ENCODE measurements at regions not wholly inside any gene's neighbourhood (a gene's known extent, or its start where the extent isn't known, plus 50 kb on each side); places are given as distances from the start of the nearest gene placed in this dataset.

DNA sequence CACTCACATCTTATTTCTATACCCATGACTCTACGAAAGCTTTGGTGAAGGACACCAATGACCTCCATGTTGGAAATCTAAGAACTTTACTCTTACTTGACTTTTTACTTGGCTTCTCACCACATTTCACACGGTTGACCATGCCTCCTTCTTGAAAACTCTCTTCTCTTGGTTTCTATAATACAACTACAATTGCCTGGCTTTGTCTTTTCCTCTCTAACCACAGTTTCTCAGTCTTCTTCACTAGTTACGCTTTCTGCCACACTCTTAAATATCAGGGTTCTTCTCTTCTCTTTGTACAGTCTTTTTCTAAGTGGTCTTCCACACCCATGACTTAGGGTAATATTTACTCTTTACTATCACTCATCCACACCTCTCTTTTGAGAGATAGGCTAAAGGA lies 2079.8 kb upstream of the WWC1 start:
- Histone ChIP-seq H4K20me1 (ENCODE audit: control insufficient read depth, insufficient read depth, low read length, poor library complexity, severe bottlenecking) (no peaks in the 10 kb centered on the region), H3K27ac (ENCODE audit: low read length in 2 of 2) (no peak overlapping the region), H3K9ac (ENCODE audit: low read length) (no peak overlapping the region), H3K9me3 (ENCODE audit: control extremely low read depth in 1 of 3, control insufficient read depth in 2 of 3, insufficient read depth in 1 of 3, low read length in 2 of 3) (peaks cover 0 to 6% (median 0%) of the 10 kb centered on the region in 3 donors), H2AFZ (ENCODE audit: insufficient read depth, low read depth, low read length, poor library complexity, severe bottlenecking) (no peak overlapping the region), H3K36me3 (replicated peaks in 1 of 2; ENCODE audit: control extremely low read depth in 1 of 2, control insufficient read depth in 1 of 2, extremely low read depth in 1 of 2, insufficient read depth in 2 of 2, low read length in 1 of 2) (no peaks in the 10 kb centered on the region), H3K27me3 (replicated peaks in 1 of 4; ENCODE audit: control extremely low read depth in 1 of 4, control insufficient read depth in 3 of 4, insufficient read depth in 4 of 4, low read length in 3 of 4) (no peaks in the 10 kb centered on the region), H3K4me1 (ENCODE audit: control insufficient read depth in 2 of 2, insufficient read depth in 2 of 2, low read length in 2 of 2) (no peaks in the 10 kb centered on the region), H3K4me2 (replicated peaks; ENCODE audit: low read depth, low read length, poor library complexity, severe bottlenecking) (no peak overlapping the region), H3K79me2 (ENCODE audit: control insufficient read depth, insufficient read depth, low read length) (no peaks in the 10 kb centered on the region), H3K4me3 (ENCODE audit: control extremely low read depth in 1 of 5, extremely low read depth in 1 of 5, insufficient read depth in 1 of 5, low read depth in 2 of 5, low read length in 4 of 5) (no peak overlapping the region)
- no peak for DNase-seq
- Mint-ChIP-seq H3K27me3 (no peaks in the 10 kb centered on the region), H3K27ac (no peak overlapping the region), H3K9me3 (ENCODE audit: insufficient read depth) (peaks cover 2% of the 10 kb centered on the region), H3K4me1 (no peaks in the 10 kb centered on the region), H3K4me3 (no peak overlapping the region)
- POLR2A ChIA-PET: no interaction called here
- intact Hi-C loops (cut with micrococcal nuclease): no loop called here
- CTCF ChIA-PET: no interaction called here
- TF ChIP-seq, protein P1, sequence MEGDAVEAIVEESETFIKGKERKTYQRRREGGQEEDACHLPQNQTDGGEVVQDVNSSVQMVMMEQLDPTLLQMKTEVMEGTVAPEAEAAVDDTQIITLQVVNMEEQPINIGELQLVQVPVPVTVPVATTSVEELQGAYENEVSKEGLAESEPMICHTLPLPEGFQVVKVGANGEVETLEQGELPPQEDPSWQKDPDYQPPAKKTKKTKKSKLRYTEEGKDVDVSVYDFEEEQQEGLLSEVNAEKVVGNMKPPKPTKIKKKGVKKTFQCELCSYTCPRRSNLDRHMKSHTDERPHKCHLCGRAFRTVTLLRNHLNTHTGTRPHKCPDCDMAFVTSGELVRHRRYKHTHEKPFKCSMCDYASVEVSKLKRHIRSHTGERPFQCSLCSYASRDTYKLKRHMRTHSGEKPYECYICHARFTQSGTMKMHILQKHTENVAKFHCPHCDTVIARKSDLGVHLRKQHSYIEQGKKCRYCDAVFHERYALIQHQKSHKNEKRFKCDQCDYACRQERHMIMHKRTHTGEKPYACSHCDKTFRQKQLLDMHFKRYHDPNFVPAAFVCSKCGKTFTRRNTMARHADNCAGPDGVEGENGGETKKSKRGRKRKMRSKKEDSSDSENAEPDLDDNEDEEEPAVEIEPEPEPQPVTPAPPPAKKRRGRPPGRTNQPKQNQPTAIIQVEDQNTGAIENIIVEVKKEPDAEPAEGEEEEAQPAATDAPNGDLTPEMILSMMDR (IDR thresholded peaks at IDR 0.05): no peak
- no peak for TF ChIP-seq EZH2 (IDR thresholded peaks at IDR 0.05; ENCODE audit: borderline replicate concordance, insufficient read depth, low read depth, low read length, poor library complexity, severe bottlenecking)
- WGBS (ENCODE audit: insufficient coverage): 82% methylated on average over 2 of the region's 3 CpGs
- no peak for ATAC-seq (ENCODE audit: low read depth)

DNA sequence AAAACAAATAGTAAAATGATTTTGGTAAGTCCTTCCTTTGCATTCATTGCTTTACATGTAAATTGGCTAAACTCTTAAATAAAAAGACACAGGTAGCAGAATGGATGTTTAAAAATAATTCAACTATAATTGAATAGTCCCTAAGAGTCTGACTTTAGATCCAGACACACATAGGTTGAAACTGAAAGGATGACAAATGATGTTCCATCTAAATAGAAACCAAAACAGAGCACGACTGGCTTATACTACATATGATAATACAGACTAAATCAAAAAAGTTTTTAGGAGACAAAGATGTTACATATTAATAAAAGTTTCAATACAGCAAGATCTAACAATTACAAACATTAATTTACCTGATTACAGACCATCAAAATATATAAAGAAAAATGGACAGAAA lies 2055.1 kb upstream of the WWC1 start:
- Mint-ChIP-seq H3K4me1 (no peaks in the 10 kb centered on the region), H3K9me3 (ENCODE audit: insufficient read depth) (peaks cover 5% of the 10 kb centered on the region), H3K4me3 (no peak overlapping the region), H3K27me3 (no peaks in the 10 kb centered on the region), H3K27ac (no peak overlapping the region)
- CTCF ChIA-PET: no interaction called here
- Histone ChIP-seq H2AFZ (ENCODE audit: insufficient read depth, low read depth, low read length, poor library complexity, severe bottlenecking) (no peak overlapping the region), H3K4me3 (ENCODE audit: control extremely low read depth in 1 of 5, extremely low read depth in 1 of 5, insufficient read depth in 1 of 5, low read depth in 2 of 5, low read length in 4 of 5) (no peak overlapping the region), H3K4me1 (ENCODE audit: control insufficient read depth in 2 of 2, insufficient read depth in 2 of 2, low read length in 2 of 2) (no peaks in the 10 kb centered on the region), H3K9ac (ENCODE audit: low read length) (no peak overlapping the region), H3K4me2 (replicated peaks; ENCODE audit: low read depth, low read length, poor library complexity, severe bottlenecking) (no peak overlapping the region), H4K20me1 (ENCODE audit: control insufficient read depth, insufficient read depth, low read length, poor library complexity, severe bottlenecking) (no peaks in the 10 kb centered on the region), H3K27ac (ENCODE audit: low read length in 2 of 2) (no peak overlapping the region), H3K79me2 (ENCODE audit: control insufficient read depth, insufficient read depth, low read length) (no peaks in the 10 kb centered on the region), H3K36me3 (replicated peaks in 1 of 2; ENCODE audit: control extremely low read depth in 1 of 2, control insufficient read depth in 1 of 2, extremely low read depth in 1 of 2, insufficient read depth in 2 of 2, low read length in 1 of 2) (no peaks in the 10 kb centered on the region), H3K27me3 (replicated peaks in 1 of 4; ENCODE audit: control extremely low read depth in 1 of 4, control insufficient read depth in 3 of 4, insufficient read depth in 4 of 4, low read length in 3 of 4) (no peaks in the 10 kb centered on the region), H3K9me3 (ENCODE audit: control extremely low read depth in 1 of 3, control insufficient read depth in 2 of 3, insufficient read depth in 1 of 3, low read length in 2 of 3) (peaks cover 0 to 4% (median 2%) of the 10 kb centered on the region in 3 donors)
- DNase-seq (no peak), ATAC-seq (ENCODE audit: low read depth) (no peak)
- POLR2A ChIA-PET: no interaction called here
- WGBS (ENCODE audit: insufficient coverage): no CpG with 5 or more reads among the region's 1 CpG
- intact Hi-C loops (cut with micrococcal nuclease): no loop called here
- TF ChIP-seq, protein P1 (IDR thresholded peaks at IDR 0.05): no peak
- TF ChIP-seq EZH2 (IDR thresholded peaks at IDR 0.05; ENCODE audit: borderline replicate concordance, insufficient read depth, low read depth, low read length, poor library complexity, severe bottlenecking): no peak
